HG03342 (cell line): ENCODE measurements at regions not wholly inside any gene's neighbourhood (a gene's known extent, or its start where the extent isn't known, plus 50 kb on each side); places are given as distances from the start of the nearest gene placed in this dataset.
"Not testable (repeated sequence)": the region's sequence is repeated elsewhere in the genome, so short reads cannot be mapped to it uniquely, and the experiment has no call there.

ENCODE experiments used
- ATAC-seq: cut with Tn5 transposase; IDR thresholded peaks from one replicate; pipeline ENCODE4 v1.9.1; 2021; ENCODE audit warnings: mild to moderate bottlenecking, moderate library complexity; ENCODE audit not compliant: unreplicated experiment

- ATAC-seq, result no peak
Measured at GRCh38 chr3:59508273-59508672, 458.4 kb upstream of the CFAP20DC start.

- no peak for ATAC-seq
Measured at GRCh38 chr3:59506191-59506590, 456.4 kb upstream of the CFAP20DC start.

- no peak for ATAC-seq
Measured at GRCh38 chr3:59503441-59503840, 453.6 kb upstream of the CFAP20DC start.

- ATAC-seq, result no peak
Measured at GRCh38 chr3:59502806-59503205, 453.0 kb upstream of the CFAP20DC start.

- ATAC-seq, result no peak
Measured at GRCh38 chr3:59499954-59500353, 450.1 kb upstream of the CFAP20DC start.

GRCh38 chr3:59499000-59499399 lies 449.2 kb upstream of the CFAP20DC start:
- ATAC-seq, result no peak

- no peak for ATAC-seq
Measured at GRCh38 chr3:59496250-59496649, 446.4 kb upstream of the CFAP20DC start.

- not testable (repeated sequence) for ATAC-seq
Measured at GRCh38 chr3:59494969-59495368, 445.1 kb upstream of the CFAP20DC start.

- ATAC-seq, result no peak
Measured at GRCh38 chr3:59486520-59486919, 436.7 kb upstream of the CFAP20DC start.

GRCh38 chr3:59483191-59483590 lies 433.4 kb upstream of the CFAP20DC start:
- no peak for ATAC-seq

- ATAC-seq, result no peak
Measured at GRCh38 chr3:59482684-59483083, 432.9 kb upstream of the CFAP20DC start.

- ATAC-seq, result no peak
Measured at GRCh38 chr3:59481776-59482400, 432.1 kb upstream of the CFAP20DC start.

GRCh38 chr3:59480486-59480995 lies 430.7 kb upstream of the CFAP20DC start:
- peak; percentile 51 for ATAC-seq

- ATAC-seq, result no peak
Measured at GRCh38 chr3:59473636-59474035, 423.8 kb upstream of the CFAP20DC start.

- no peak for ATAC-seq
Measured at GRCh38 chr3:59472541-59472940, 422.7 kb upstream of the CFAP20DC start.

GRCh38 chr3:59469948-59470723 lies 420.3 kb upstream of the CFAP20DC start:
- ATAC-seq, result no peak

GRCh38 chr3:59467476-59467875 lies 417.7 kb upstream of the CFAP20DC start:
- no peak for ATAC-seq

- no peak for ATAC-seq
Measured at GRCh38 chr3:59464187-59464586, 414.4 kb upstream of the CFAP20DC start.

- ATAC-seq, result no peak
Measured at GRCh38 chr3:59463253-59463652, 413.4 kb upstream of the CFAP20DC start.

GRCh38 chr3:59460068-59460467 lies 410.2 kb upstream of the CFAP20DC start:
- ATAC-seq, result no peak

- ATAC-seq, result peak; percentile 92
Measured at GRCh38 chr3:59456852-59457485, 407.1 kb upstream of the CFAP20DC start.
